ENCODE measurements at regions not wholly inside any gene's neighbourhood (a gene's known extent, or its start where the extent isn't known, plus 50 kb on each side); places are given as distances from the start of the nearest gene placed in this dataset.

DNA sequence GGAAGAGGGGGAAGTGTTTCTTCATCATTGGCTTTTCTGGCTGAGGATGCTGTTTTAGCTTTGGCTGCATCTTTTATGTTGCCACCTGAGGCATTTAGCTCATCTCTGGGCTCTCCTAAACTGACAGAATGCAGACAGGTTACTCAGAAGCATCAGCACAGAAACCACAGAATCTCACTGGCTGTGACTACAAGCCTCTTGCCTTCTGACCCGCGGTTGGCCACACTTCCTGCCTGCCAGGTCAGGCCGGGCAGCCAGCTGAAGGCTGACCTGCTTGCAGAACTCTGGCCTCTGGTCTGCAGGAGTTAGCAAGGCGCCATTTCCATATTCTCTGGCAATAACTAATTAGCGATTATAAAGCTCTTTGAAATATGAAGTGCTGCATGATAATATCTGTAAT lies 366.5 kb downstream of the MID1IP1 start:
- no peak for TF ChIP-seq POLR2A (IDR thresholded peaks at IDR 0.05; ENCODE audit: low read depth, low read length)
- no peak for TF ChIP-seq POLR2AphosphoS5 (IDR thresholded peaks at IDR 0.05; ENCODE audit: low read depth, low read length)

Data from GM12892 (cell line).